ENCODE measurements at regions not wholly inside any gene's neighbourhood (a gene's known extent, or its start where the extent isn't known, plus 50 kb on each side); places are given as distances from the start of the nearest gene placed in this dataset.

DNA sequence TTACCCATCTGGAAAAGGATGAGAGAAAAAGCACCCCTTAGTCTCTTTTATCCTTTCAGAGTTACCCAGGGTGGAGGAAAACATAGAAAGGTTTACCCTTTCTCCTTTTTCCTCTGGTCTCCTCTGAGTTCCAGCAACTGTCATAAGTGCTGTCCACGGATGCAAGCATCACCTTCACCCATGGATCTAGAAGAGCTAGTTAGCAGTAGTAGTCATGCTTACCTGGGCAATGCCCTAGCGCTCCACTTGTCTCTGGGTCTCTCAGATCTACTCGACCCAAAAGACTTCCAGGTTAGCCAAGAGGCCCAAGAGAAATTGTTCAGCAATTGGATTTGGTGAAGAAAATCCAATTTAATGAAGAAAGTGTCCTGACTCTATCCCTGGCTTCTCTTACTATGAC lies 656.2 kb upstream of the PTPRD start:
- TF ChIP-seq, protein P1, sequence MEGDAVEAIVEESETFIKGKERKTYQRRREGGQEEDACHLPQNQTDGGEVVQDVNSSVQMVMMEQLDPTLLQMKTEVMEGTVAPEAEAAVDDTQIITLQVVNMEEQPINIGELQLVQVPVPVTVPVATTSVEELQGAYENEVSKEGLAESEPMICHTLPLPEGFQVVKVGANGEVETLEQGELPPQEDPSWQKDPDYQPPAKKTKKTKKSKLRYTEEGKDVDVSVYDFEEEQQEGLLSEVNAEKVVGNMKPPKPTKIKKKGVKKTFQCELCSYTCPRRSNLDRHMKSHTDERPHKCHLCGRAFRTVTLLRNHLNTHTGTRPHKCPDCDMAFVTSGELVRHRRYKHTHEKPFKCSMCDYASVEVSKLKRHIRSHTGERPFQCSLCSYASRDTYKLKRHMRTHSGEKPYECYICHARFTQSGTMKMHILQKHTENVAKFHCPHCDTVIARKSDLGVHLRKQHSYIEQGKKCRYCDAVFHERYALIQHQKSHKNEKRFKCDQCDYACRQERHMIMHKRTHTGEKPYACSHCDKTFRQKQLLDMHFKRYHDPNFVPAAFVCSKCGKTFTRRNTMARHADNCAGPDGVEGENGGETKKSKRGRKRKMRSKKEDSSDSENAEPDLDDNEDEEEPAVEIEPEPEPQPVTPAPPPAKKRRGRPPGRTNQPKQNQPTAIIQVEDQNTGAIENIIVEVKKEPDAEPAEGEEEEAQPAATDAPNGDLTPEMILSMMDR (IDR thresholded peaks at IDR 0.05) = no peak
- no peak for TF ChIP-seq POLR2AphosphoS5 (IDR thresholded peaks at IDR 0.05; ENCODE audit: low read depth, low read length)
- TF ChIP-seq, protein P2, sequence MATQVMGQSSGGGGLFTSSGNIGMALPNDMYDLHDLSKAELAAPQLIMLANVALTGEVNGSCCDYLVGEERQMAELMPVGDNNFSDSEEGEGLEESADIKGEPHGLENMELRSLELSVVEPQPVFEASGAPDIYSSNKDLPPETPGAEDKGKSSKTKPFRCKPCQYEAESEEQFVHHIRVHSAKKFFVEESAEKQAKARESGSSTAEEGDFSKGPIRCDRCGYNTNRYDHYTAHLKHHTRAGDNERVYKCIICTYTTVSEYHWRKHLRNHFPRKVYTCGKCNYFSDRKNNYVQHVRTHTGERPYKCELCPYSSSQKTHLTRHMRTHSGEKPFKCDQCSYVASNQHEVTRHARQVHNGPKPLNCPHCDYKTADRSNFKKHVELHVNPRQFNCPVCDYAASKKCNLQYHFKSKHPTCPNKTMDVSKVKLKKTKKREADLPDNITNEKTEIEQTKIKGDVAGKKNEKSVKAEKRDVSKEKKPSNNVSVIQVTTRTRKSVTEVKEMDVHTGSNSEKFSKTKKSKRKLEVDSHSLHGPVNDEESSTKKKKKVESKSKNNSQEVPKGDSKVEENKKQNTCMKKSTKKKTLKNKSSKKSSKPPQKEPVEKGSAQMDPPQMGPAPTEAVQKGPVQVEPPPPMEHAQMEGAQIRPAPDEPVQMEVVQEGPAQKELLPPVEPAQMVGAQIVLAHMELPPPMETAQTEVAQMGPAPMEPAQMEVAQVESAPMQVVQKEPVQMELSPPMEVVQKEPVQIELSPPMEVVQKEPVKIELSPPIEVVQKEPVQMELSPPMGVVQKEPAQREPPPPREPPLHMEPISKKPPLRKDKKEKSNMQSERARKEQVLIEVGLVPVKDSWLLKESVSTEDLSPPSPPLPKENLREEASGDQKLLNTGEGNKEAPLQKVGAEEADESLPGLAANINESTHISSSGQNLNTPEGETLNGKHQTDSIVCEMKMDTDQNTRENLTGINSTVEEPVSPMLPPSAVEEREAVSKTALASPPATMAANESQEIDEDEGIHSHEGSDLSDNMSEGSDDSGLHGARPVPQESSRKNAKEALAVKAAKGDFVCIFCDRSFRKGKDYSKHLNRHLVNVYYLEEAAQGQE (IDR thresholded peaks at IDR 0.05; ENCODE audit: insufficient read depth in 1 of 2, low read depth in 2 of 2, low read length in 1 of 2) = no peak

All from Panc1 (cell line).